Upper lobe of left lung (tissue), 4 donors: ENCODE measurements at regions not wholly inside any gene's neighbourhood (a gene's known extent, or its start where the extent isn't known, plus 50 kb on each side); places are given as distances from the start of the nearest gene placed in this dataset.

Experiments
- CTCF ChIP-seq, 6 experiments: fragments of 450-650 bp in 4 of 6; fragments of 200-600 bp in 2 of 6; sonication (generic) in 2 of 6; IDR thresholded peaks; one replicate each; pipeline ENCODE4 v1.5.1; 2016 to 2019; ENCODE audit warnings: antibody characterized with exemption in 6 of 6
- EP300 ChIP-seq, 4 donors: sonication (generic); formaldehyde crosslinking; IDR thresholded peaks; one replicate each; pipeline ENCODE4 v1.5.1; 2017; ENCODE audit warnings: antibody characterized with exemption in 4 of 4, control low read depth in 2 of 4
- POLR2A ChIP-seq, 4 donors: fragments of 450-650 bp; IDR thresholded peaks; one replicate each; pipeline ENCODE4 v1.5.1; 2016 to 2017; ENCODE audit warnings: antibody characterized with exemption in 4 of 4, mild to moderate bottlenecking in 2 of 4
- POLR2AphosphoS5 ChIP-seq, 2 donors: sonication (generic); formaldehyde crosslinking; IDR thresholded peaks; one replicate each; pipeline ENCODE4 v1.5.1; 2017; ENCODE audit warnings: antibody characterized with exemption in 2 of 2

GRCh38 chr17:72404872-72405271 is 284.1 kb downstream of the SOX9 start:
- TF ChIP-seq EP300 (IDR thresholded peaks at IDR 0.05) (no peak), CTCF (IDR thresholded peaks at IDR 0.05) (no peak), POLR2A (IDR thresholded peaks at IDR 0.05) (no peak), POLR2AphosphoS5 (IDR thresholded peaks at IDR 0.05) (no peak)
